ENCODE measurements at regions not wholly inside any gene's neighbourhood (a gene's known extent, or its start where the extent isn't known, plus 50 kb on each side); places are given as distances from the start of the nearest gene placed in this dataset.
"Not testable (repeated sequence)": the region's sequence is repeated elsewhere in the genome, so short reads cannot be mapped to it uniquely, and the experiment has no call there.

GRCh38 chr7:20083781-20084180 is 133.4 kb downstream of the MACC1 start:
- peak; percentile 90 for DNase-seq (ENCODE audit: low read depth)

GRCh38 chr7:20079080-20079479 is 138.1 kb downstream of the MACC1 start:
- DNase-seq (ENCODE audit: low read depth) = no peak

DNA sequence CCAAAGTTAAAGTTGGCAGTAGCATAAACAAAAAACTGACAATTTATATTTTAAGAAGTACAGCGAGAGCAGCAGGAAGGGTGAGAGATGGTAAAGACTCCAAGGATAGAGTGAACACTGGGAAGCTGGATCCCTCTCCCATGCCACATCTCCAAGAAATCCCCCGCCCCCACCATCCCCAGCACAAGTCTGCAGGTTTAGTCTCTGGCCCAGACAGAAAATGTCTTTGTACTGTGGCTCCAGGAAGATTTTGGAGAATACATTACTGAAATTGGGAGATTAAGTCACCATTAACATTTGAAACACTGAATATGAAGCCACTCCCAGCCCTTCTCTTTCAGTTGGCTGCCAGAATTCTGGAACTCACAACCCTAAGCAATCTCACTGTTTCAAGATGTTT is 140.3 kb downstream of the MACC1 start:
- DNase-seq (ENCODE audit: low read depth) = no peak

DNA sequence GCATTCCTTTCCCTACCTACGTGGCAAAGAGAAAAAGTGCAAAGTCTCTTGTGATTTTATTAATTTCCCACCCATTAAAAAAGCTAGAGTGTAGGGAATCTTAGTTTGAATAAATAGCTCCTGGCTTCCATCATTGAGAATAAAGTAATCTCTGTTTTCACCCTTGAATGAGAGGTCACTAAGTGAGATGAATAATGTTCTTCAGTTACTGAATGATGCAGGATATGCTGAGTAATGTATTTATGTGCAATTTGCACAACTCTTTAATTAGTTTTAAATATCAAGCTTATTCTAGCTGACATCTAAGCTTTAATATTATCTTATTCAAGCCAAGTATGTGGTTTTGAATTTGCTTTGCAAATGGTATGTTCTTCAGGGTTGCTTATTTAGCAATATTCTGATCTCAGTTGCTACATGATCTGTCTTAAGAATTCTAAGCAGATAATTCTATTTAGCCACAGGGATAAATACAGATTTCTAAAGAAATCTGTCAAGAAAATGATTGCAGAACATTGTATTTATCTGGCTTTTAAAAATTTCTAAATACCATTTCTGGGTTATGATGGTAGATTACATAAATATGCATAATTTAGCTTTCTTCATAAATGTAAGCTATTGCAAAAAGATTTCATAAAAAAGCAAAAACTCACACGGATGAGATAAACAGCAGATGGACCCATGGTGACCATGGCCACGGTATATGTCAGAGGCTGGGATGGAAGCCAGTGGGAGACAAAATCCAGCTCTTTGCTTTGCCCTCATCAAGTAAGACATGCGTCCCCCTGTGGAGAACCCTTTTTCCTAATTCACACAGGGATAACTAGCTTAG is 141.0 kb downstream of the MACC1 start:
- no peak for DNase-seq (ENCODE audit: low read depth)

GRCh38 chr7:20075440-20075839 is 141.7 kb downstream of the MACC1 start:
- no peak for DNase-seq (ENCODE audit: low read depth)

- DNase-seq (ENCODE audit: low read depth) = not testable (repeated sequence)
Measured at GRCh38 chr7:20068004-20068403, 149.2 kb downstream of the MACC1 start.

GRCh38 chr7:20064974-20065862 is 152.0 kb downstream of the MACC1 start:
- peak; percentile 87 for DNase-seq (ENCODE audit: low read depth)

GRCh38 chr7:20064181-20064970 is 152.8 kb downstream of the MACC1 start:
- DNase-seq (ENCODE audit: low read depth) = peak; percentile 89

GRCh38 chr7:20063644-20064043 is 153.5 kb downstream of the MACC1 start:
- DNase-seq (ENCODE audit: low read depth) = no peak

GRCh38 chr7:20062932-20063331 is 154.3 kb downstream of the MACC1 start:
- DNase-seq (ENCODE audit: low read depth) = no peak

DNA sequence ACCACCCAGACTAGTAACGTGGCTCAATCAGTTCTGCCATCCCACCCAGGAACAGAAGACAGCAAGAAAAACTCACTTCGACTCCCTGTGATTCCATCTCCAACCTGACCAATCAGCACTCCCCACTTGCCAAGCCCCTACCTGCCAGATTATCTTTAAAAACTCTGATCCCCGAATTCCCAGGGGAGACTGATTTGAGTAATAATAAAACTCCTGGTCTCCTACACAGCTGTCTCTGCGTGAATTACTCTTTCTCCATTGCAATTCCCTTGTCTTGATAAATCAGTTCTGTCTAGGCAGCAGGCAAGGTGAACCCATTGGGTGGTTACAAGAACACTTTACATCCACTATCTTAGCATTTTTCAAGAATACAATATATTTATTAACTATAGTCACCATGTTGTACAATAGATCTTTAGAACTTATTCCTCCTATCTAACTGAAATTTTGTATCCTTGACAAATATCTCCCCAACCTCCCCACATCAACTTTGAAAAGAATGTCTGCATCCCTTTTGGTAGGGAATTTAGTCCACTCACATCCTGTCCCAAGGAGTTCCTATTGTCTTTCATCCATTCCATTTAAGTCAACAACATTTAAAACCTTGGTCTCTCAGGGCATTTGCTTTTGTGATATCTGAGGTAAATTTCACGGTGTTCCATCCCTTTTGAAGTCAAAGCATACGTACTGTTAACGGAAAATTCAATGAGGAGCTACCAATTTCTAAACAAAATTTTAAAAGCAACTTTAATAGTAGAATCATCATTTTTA is 163.7 kb downstream of the MACC1 start:
- no peak for DNase-seq (ENCODE audit: low read depth)

GRCh38 chr7:20050241-20050966 is 166.8 kb downstream of the MACC1 start:
- DNase-seq (ENCODE audit: low read depth) = no peak

GRCh38 chr7:20038676-20039075 is 178.5 kb downstream of the MACC1 start:
- DNase-seq (ENCODE audit: low read depth) = no peak

DNA sequence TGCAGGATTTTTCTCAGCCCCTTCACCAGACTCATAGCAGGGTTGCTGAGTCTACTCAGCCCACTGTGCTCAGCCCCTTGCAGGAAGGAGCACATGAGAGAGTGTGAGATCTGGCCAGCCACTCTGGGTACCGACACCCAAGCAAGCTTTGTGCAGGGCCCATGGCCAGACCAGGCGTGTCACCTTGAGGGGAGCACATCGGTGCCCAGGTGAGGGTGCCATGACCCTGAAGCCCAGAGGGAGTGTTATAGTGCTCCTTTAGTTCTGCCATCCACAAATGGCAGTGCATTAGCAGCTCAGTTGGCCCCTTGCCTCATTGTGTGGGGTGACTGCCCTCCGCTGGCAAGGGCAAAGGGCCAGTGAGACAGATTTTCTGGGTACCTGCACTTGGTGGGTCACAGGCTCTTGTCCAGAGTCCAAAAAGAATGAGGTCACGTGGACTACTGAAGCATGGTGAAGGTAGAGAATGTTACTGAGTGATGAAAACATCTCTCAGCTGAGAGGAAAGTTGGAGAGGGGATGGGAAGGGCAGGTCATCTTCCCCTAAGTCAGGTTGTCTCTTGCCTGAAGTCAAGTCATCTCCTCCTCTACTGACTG is 181.8 kb downstream of the MACC1 start:
- no peak for DNase-seq (ENCODE audit: low read depth)

GRCh38 chr7:20033621-20034400 is 183.4 kb downstream of the MACC1 start:
- peak; percentile 65 for DNase-seq (ENCODE audit: low read depth)

DNA sequence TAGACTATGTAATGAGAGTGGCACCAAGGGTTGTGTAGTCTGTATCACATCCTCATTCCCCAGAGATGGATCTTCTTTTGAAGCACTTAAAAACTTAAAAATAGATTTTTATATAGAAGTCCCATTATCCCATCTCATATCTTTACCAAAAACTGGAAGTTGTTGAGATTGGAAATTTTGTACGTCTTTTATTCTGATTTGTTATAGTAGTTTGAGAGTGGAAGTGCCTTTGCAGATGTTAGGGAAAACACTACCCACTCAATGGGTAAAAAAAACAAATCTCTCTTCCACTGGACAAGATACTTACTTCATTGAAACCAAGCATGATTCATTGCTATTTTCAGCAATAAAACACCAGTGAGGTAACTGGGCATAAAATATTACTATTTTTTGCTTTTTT is 184.4 kb downstream of the MACC1 start:
- DNase-seq (ENCODE audit: low read depth) = no peak

GRCh38 chr7:20030915-20031362 is 186.2 kb downstream of the MACC1 start:
- peak; percentile 23 for DNase-seq (ENCODE audit: low read depth)

GRCh38 chr7:20030417-20030816 is 186.8 kb downstream of the MACC1 start:
- no peak for DNase-seq (ENCODE audit: low read depth)

DNA sequence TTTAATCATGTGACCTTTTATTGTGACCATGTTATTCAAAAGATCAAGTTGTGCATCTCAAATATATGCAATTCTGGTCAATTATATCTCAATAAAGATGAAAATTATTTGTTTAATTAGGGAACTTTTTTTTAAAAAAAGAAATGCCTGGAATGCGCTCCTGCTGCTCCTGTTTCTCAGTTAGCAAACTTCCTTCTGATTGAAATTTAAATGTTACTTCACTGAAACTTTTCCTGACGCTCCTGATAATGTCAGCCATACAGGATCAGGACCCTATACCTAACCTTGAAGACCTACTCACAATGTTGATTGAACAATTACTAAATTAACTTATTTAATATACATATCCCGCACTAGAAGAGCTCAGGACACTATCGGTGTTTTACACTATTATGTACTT is 190.4 kb downstream of the MACC1 start:
- no peak for DNase-seq (ENCODE audit: low read depth)
